Omental fat pad (tissue), 3 donors: ENCODE measurements at regions not wholly inside any gene's neighbourhood (a gene's known extent, or its start where the extent isn't known, plus 50 kb on each side); places are given as distances from the start of the nearest gene placed in this dataset.

Experiments
- ATAC-seq: fragments of 150-250 bp; one replicate; pipeline ENCODE4 v1.9.1; 2016; ENCODE audit warnings: mild to moderate bottlenecking, moderate library complexity; ENCODE audit not compliant: low FRiP score
- DNase-seq: peaks from one replicate; pipeline ENCODE4 v3.0.0-alpha.2; 2019; ENCODE audit warnings: low spot score
- TF ChIP-seq, protein P1 (sequence below), 3 donors: fragments of 450-650 bp; IDR thresholded peaks; one replicate each; pipeline ENCODE4 v1.5.1; 2016 to 2017; ENCODE audit warnings: antibody characterized with exemption in 3 of 3, mild to moderate bottlenecking in 3 of 3, moderate library complexity in 2 of 3

GRCh38 chr21:31538816-31539215 lies 120.7 kb upstream of the SOD1 start:
- TF ChIP-seq, protein P1, sequence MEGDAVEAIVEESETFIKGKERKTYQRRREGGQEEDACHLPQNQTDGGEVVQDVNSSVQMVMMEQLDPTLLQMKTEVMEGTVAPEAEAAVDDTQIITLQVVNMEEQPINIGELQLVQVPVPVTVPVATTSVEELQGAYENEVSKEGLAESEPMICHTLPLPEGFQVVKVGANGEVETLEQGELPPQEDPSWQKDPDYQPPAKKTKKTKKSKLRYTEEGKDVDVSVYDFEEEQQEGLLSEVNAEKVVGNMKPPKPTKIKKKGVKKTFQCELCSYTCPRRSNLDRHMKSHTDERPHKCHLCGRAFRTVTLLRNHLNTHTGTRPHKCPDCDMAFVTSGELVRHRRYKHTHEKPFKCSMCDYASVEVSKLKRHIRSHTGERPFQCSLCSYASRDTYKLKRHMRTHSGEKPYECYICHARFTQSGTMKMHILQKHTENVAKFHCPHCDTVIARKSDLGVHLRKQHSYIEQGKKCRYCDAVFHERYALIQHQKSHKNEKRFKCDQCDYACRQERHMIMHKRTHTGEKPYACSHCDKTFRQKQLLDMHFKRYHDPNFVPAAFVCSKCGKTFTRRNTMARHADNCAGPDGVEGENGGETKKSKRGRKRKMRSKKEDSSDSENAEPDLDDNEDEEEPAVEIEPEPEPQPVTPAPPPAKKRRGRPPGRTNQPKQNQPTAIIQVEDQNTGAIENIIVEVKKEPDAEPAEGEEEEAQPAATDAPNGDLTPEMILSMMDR (IDR thresholded peaks at IDR 0.05), result no peak

GRCh38 chr21:31537872-31538576 lies 121.5 kb upstream of the SOD1 start:
- no peak for ATAC-seq
- DNase-seq, result no peak
- TF ChIP-seq, protein P1 (IDR thresholded peaks at IDR 0.05), result no peak

More at GRCh38 chr21:31538816-31539215, 120.7 kb upstream of the SOD1 start:
- DNase-seq (no peak), ATAC-seq (no peak)

DNA sequence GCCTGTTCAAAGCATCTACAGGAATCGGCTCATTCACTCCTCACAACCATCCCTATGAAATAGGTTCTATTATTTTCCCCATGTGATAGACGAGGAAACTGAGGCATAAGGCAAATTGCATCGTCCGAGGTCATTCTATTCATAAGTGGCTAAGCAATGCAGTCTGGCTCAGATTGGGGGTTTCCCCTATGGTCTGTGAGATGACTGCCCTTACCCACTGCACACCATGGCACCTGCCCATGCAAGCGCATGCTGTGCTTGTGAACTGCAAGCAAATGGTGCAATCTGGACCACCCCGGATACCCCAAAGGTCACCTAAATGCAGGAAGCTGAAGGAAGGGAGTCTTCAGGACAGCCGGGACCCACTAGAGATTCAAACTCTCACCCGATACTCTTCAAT lies 123.4 kb upstream of the SOD1 start:
- TF ChIP-seq, protein P1 (IDR thresholded peaks at IDR 0.05), result no peak
- DNase-seq (no peak), ATAC-seq (no peak)

DNA sequence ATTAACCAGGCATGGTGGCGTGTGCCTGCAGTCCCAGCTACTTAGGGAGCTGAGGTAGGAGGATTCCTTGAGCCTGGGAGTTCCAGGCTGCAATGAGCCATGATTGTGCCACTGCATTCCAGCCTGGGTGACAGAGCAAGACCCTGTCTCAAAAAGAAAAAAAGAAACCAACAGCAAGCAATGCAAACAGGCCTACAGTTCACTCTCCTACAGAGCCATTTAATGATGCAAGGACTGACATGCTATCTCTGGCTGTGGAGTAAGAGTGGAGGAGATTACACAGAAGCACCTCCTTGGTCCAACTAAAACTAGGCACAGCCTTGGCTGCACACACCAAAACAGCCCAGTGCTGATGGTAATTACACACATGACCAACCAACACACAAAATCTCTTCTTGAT lies 127.5 kb upstream of the SOD1 start:
- TF ChIP-seq, protein P1 (IDR thresholded peaks at IDR 0.05), result no peak
- ATAC-seq (no peak), DNase-seq (no peak)

DNA sequence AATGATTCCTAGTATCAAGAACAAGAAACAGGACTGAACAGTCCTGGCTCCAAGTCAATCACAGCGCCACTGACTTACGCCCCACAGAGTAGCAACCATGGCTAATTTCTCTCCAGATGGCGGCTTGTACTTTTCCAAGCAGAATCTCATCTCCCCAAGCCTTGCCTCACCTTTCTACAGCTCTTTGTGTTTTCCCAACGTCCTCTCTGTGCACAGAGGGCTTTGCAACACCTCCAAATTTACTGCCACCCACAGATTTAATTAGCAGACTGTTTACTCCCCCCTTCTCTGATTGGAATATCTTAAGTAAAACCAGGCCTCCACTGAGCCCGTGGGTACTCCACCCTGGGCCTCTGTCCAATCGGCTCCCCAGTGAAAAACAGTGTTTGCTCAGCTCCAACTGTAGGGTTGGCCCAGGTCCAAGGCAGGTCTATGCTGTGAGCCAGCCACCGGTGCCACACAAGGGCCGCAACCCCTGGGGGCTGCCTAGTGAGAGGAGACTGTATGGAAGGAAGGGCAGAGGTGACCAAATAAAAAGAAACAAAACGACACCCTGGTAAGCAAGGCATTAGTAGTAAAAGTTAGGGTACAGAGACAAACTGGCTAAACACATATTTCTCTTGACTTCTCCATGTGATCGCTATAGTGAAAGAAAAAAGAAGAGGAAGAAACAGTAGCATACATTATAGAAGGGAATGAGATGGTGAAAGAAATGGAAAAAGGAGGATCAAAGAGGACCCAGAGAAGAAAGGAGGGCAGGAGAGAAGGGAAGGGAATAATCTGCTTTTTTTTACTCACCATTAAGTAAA lies 128.4 kb upstream of the SOD1 start:
- ATAC-seq (no peak), DNase-seq (no peak)

GRCh38 chr21:31530364-31530763 lies 129.1 kb upstream of the SOD1 start:
- TF ChIP-seq, protein P1 (IDR thresholded peaks at IDR 0.05), result no peak
- DNase-seq (no peak), ATAC-seq (no peak)

More for the DNA sequence above, 128.4 kb upstream of the SOD1 start:
- TF ChIP-seq, protein P1 (IDR thresholded peaks at IDR 0.05), result no peak
